Spleen (tissue), 7 donors: ENCODE measurements at regions not wholly inside any gene's neighbourhood (a gene's known extent, or its start where the extent isn't known, plus 50 kb on each side); places are given as distances from the start of the nearest gene placed in this dataset.

Experiments
- CTCF ChIP-seq, 11 experiments: fragments of 200-600 bp in 7 of 11; fragments of 450-650 bp in 4 of 11; sonication (generic) in 4 of 11; IDR thresholded peaks in 8 of 11; conservative IDR thresholded peaks in 3 of 11; 1 replicate in 7 of 11; 2 replicates in 4 of 11; pipeline versions ENCODE4 v1.4.0 to v1.8.0; 2016 to 2021; ENCODE audit warnings: antibody characterized with exemption in 11 of 11, inconsistent platforms in 4 of 11, mild to moderate bottlenecking in 1 of 11
- POLR2A ChIP-seq, 3 donors: fragments of 450-650 bp; IDR thresholded peaks; one replicate each; pipeline ENCODE4 v1.5.1; 2017; ENCODE audit warnings: antibody characterized with exemption in 3 of 3, mild to moderate bottlenecking in 1 of 3
- POLR2AphosphoS5 ChIP-seq, 3 donors: sonication (generic); formaldehyde crosslinking; IDR thresholded peaks; one replicate each; pipeline ENCODE4 v1.5.1; 2017; ENCODE audit warnings: antibody characterized with exemption in 3 of 3
- donor health status: DM: no; HTN: no; CAD: no; lungs with moderate emphysema.
- donor health status: DM: no; HTN: no; CAD: no.
- donor health status: DM: no; HTN: no; CAD: no.

- TF ChIP-seq POLR2AphosphoS5 (IDR thresholded peaks at IDR 0.05) = no peak
- no peak for TF ChIP-seq CTCF (IDR thresholded peaks at IDR 0.05 in 8 of 11, conservative IDR thresholded peaks at IDR 0.05 in 3 of 11)
- no peak for TF ChIP-seq POLR2A (IDR thresholded peaks at IDR 0.05)
Measured at GRCh38 chr5:23028445-23029021, 175.4 kb upstream of the CDH12 start.
